ENCODE measurements at regions not wholly inside any gene's neighbourhood (a gene's known extent, or its start where the extent isn't known, plus 50 kb on each side); places are given as distances from the start of the nearest gene placed in this dataset.

DNA sequence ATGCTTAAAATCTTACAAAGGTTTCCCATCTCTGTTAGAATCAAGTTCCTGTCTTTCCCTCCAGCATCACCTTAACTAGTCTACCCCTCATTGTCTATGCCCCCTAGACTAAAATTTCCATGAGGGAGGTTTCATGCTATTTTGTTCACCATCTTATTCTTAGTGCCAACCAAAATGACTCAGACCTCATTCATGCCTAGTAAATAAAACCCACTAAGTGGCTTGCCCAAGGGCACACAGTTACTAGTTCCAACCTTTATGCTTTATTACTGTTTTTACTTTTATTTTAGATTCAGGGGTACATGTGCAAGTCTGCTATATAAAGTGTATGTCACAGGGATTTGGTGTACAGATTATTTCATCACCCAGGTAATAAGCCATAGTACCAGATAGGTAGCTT, 469.1 kb upstream of the FAT3 start:
- Histone ChIP-seq H3K27me3 (ENCODE audit: control insufficient read depth in 2 of 2, insufficient read depth in 2 of 2, low read length in 2 of 2) (no peaks in the 10 kb centered on the region), H3K79me2 (ENCODE audit: insufficient read depth, low read length) (no peaks in the 10 kb centered on the region), H3K4me1 (ENCODE audit: control insufficient read depth in 1 of 2, insufficient read depth in 2 of 2, low read length in 2 of 2) (no peaks in the 10 kb centered on the region), H3K9ac (ENCODE audit: insufficient read depth, low read length, poor library complexity, severe bottlenecking) (no peak overlapping the region), H3K9me3 (replicated peaks in 1 of 2; ENCODE audit: control insufficient read depth in 1 of 2, insufficient read depth in 1 of 2, low read length in 2 of 2) (peaks cover 0 to 10% of the 10 kb centered on the region in 2 donors), H2AFZ (ENCODE audit: insufficient read depth, low read depth, low read length, poor library complexity, severe bottlenecking) (no peak overlapping the region), H3K27ac (ENCODE audit: low read depth in 1 of 2, low read length in 2 of 2) (no peak overlapping the region), H4K20me1 (ENCODE audit: insufficient read depth, low read length) (no peaks in the 10 kb centered on the region), H3K4me3 (replicated peaks in 1 of 3; ENCODE audit: low read depth in 2 of 3, low read length in 3 of 3) (no peak overlapping the region), H3K4me2 (replicated peaks; ENCODE audit: extremely low read depth, low read length, poor library complexity, severe bottlenecking) (no peak overlapping the region), H3K36me3 (replicated peaks in 1 of 2; ENCODE audit: control insufficient read depth in 1 of 2, insufficient read depth in 2 of 2, low read length in 2 of 2) (no peaks in the 10 kb centered on the region)
- TF ChIP-seq, protein P1, sequence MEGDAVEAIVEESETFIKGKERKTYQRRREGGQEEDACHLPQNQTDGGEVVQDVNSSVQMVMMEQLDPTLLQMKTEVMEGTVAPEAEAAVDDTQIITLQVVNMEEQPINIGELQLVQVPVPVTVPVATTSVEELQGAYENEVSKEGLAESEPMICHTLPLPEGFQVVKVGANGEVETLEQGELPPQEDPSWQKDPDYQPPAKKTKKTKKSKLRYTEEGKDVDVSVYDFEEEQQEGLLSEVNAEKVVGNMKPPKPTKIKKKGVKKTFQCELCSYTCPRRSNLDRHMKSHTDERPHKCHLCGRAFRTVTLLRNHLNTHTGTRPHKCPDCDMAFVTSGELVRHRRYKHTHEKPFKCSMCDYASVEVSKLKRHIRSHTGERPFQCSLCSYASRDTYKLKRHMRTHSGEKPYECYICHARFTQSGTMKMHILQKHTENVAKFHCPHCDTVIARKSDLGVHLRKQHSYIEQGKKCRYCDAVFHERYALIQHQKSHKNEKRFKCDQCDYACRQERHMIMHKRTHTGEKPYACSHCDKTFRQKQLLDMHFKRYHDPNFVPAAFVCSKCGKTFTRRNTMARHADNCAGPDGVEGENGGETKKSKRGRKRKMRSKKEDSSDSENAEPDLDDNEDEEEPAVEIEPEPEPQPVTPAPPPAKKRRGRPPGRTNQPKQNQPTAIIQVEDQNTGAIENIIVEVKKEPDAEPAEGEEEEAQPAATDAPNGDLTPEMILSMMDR (IDR thresholded peaks at IDR 0.05), result no peak
- no peaks in the 10 kb centered on the region for H3K27me3 Mint-ChIP-seq (ENCODE audit: low read depth in 3 of 3)
- H3K4me1 Mint-ChIP-seq, result no peaks in the 10 kb centered on the region
- H3K4me3 Mint-ChIP-seq, result no peak overlapping the region
- no peaks in the 10 kb centered on the region for H3K36me3 Mint-ChIP-seq
- DNase-seq, result no peak
- intact Hi-C loops (cut with micrococcal nuclease), result no loop called here
- H3K9me3 Mint-ChIP-seq, result peaks cover 0 to 1% (median 0%) of the 10 kb centered on the region in 7 donors
- no peak overlapping the region for H3K27ac Mint-ChIP-seq

DNA sequence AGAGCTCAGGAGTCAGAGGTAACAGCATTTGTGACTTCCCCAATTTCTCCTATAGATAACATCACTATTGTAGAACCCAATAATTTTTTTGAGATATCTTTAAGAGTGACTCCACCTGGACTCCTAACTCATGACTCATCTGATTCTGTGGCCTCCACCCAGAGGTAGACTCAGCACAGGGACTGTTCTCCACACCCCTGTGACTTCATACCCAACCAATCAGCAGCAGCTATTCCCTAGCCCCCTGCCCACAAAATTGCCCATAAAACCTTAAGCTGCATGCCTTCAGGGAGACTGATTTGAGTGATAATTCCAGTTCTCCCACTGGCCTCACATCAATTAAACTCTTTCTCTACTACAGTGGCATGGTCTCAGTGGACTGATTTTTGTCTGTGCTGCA, 475.4 kb upstream of the FAT3 start:
- no peak for DNase-seq
- no peak overlapping the region for H3K4me3 Mint-ChIP-seq
- Histone ChIP-seq H2AFZ (ENCODE audit: insufficient read depth, low read depth, low read length, poor library complexity, severe bottlenecking) (no peak overlapping the region), H3K4me1 (ENCODE audit: control insufficient read depth in 1 of 2, insufficient read depth in 2 of 2, low read length in 2 of 2) (no peaks in the 10 kb centered on the region), H3K27ac (ENCODE audit: low read depth in 1 of 2, low read length in 2 of 2) (no peak overlapping the region), H3K27me3 (ENCODE audit: control insufficient read depth in 2 of 2, insufficient read depth in 2 of 2, low read length in 2 of 2) (no peaks in the 10 kb centered on the region), H4K20me1 (ENCODE audit: insufficient read depth, low read length) (no peaks in the 10 kb centered on the region), H3K9ac (ENCODE audit: insufficient read depth, low read length, poor library complexity, severe bottlenecking) (no peak overlapping the region), H3K4me2 (replicated peaks; ENCODE audit: extremely low read depth, low read length, poor library complexity, severe bottlenecking) (no peak overlapping the region), H3K79me2 (ENCODE audit: insufficient read depth, low read length) (no peaks in the 10 kb centered on the region), H3K36me3 (replicated peaks in 1 of 2; ENCODE audit: control insufficient read depth in 1 of 2, insufficient read depth in 2 of 2, low read length in 2 of 2) (no peaks in the 10 kb centered on the region), H3K9me3 (replicated peaks in 1 of 2; ENCODE audit: control insufficient read depth in 1 of 2, insufficient read depth in 1 of 2, low read length in 2 of 2) (peaks cover 0 to 3% of the 10 kb centered on the region in 2 donors), H3K4me3 (replicated peaks in 1 of 3; ENCODE audit: low read depth in 2 of 3, low read length in 3 of 3) (no peak overlapping the region)
- no peaks in the 10 kb centered on the region for H3K4me1 Mint-ChIP-seq
- H3K36me3 Mint-ChIP-seq, result no peaks in the 10 kb centered on the region
- intact Hi-C loops (cut with micrococcal nuclease), result no loop called here
- no peaks in the 10 kb centered on the region for H3K27me3 Mint-ChIP-seq (ENCODE audit: low read depth in 3 of 3)
- H3K9me3 Mint-ChIP-seq, result peaks cover 0 to 6% (median 2%) of the 10 kb centered on the region in 7 donors
- H3K27ac Mint-ChIP-seq, result no peak overlapping the region
- TF ChIP-seq, protein P1 (IDR thresholded peaks at IDR 0.05), result no peak

Measured in CD14-positive monocyte (primary cell).